H9 (cell line): ENCODE measurements at regions not wholly inside any gene's neighbourhood (a gene's known extent, or its start where the extent isn't known, plus 50 kb on each side); places are given as distances from the start of the nearest gene placed in this dataset.

ENCODE experiments used
- DNase-seq: peaks from one replicate; pipeline ENCODE4 v3.0.0-alpha.2; 2017
- H2AFZ ChIP-seq: one replicate; pipeline ENCODE4 v1.6.1; 2013; ENCODE audit warnings: mild to moderate bottlenecking, low read length, control low read depth, moderate library complexity
- H2AK5ac ChIP-seq: 2 replicates; pipeline ENCODE4 v1.6.1; 2013; ENCODE audit warnings: low read length, control low read depth, mixed read lengths; ENCODE audit not compliant: insufficient read length
- H2BK120ac ChIP-seq: one replicate; pipeline ENCODE4 v1.6.1; 2013; ENCODE audit warnings: low read depth, mild to moderate bottlenecking, low read length, control low read depth, inconsistent platforms; ENCODE audit not compliant: poor library complexity, severe bottlenecking
- H2BK12ac ChIP-seq: 2 replicates; pipeline ENCODE4 v1.6.1; 2013; ENCODE audit warnings: low read length, control low read depth, mixed read lengths, low read depth; ENCODE audit not compliant: insufficient read length
- H2BK15ac ChIP-seq: 2 replicates; pipeline ENCODE4 v1.6.1; 2013; ENCODE audit warnings: low read depth, low read length, control low read depth
- H2BK20ac ChIP-seq: one replicate; pipeline ENCODE4 v1.6.1; 2013; ENCODE audit warnings: low read depth, mild to moderate bottlenecking, low read length, control low read depth, inconsistent platforms; ENCODE audit not compliant: poor library complexity, severe bottlenecking
- H2BK5ac ChIP-seq: 2 replicates; pipeline ENCODE4 v1.6.1; 2013; ENCODE audit warnings: low read length, control low read depth, mixed read lengths; ENCODE audit not compliant: insufficient read length
- H3K14ac ChIP-seq: 2 replicates; pipeline ENCODE4 v1.6.1; 2013; ENCODE audit warnings: low read length, control low read depth; ENCODE audit not compliant: insufficient read depth
- H3K18ac ChIP-seq: 2 replicates; pipeline ENCODE4 v1.6.1; 2013; ENCODE audit warnings: low read depth, mild to moderate bottlenecking, mixed read lengths, low read length, control low read depth; ENCODE audit not compliant: insufficient read length
- H3K23ac ChIP-seq: 2 replicates; pipeline ENCODE4 v1.6.1; 2013; ENCODE audit warnings: low read length, control low read depth, mixed read lengths, low read depth; ENCODE audit not compliant: insufficient read length
- H3K23me2 ChIP-seq: 2 replicates; pipeline ENCODE4 v1.6.1; 2013; ENCODE audit warnings: low read depth, mild to moderate bottlenecking, mixed read lengths, low read length, control low read depth; ENCODE audit not compliant: insufficient read length, poor library complexity, severe bottlenecking
- H3K27ac ChIP-seq: 2 replicates; pipeline ENCODE4 v1.5.1; 2013; ENCODE audit warnings: low read length, control low read depth, mixed read lengths, low read depth; ENCODE audit not compliant: insufficient read length
- H3K27me3 ChIP-seq: 2 replicates; pipeline ENCODE4 v1.6.1; 2013; ENCODE audit warnings: low read length, control low read depth, inconsistent platforms; ENCODE audit not compliant: insufficient read depth
- H3K4ac ChIP-seq: 2 replicates; pipeline ENCODE4 v1.6.1; 2013; ENCODE audit warnings: low read depth, mild to moderate bottlenecking, control low read depth, inconsistent platforms, low read length, moderate library complexity
- H3K4me1 ChIP-seq: 2 replicates; pipeline ENCODE4 v1.6.1; 2013; ENCODE audit warnings: low read length, control low read depth, inconsistent platforms; ENCODE audit not compliant: insufficient read depth
- H3K4me2 ChIP-seq: 2 replicates; pipeline ENCODE4 v1.6.1; 2013; ENCODE audit warnings: low read length, control low read depth, mixed read lengths; ENCODE audit not compliant: insufficient read length, insufficient read depth
- H3K56ac ChIP-seq: 2 replicates; pipeline ENCODE4 v1.6.1; 2013; ENCODE audit warnings: low read depth, mild to moderate bottlenecking, mixed read lengths, low read length, control low read depth; ENCODE audit not compliant: insufficient read length
- H3K79me1 ChIP-seq: 2 replicates; pipeline ENCODE4 v1.6.1; 2013; ENCODE audit warnings: low read depth, mild to moderate bottlenecking, moderate library complexity, low read length, control low read depth, inconsistent platforms; ENCODE audit not compliant: insufficient read depth, poor library complexity, severe bottlenecking
- H3K79me2 ChIP-seq: 2 replicates; pipeline ENCODE4 v1.6.1; 2013; ENCODE audit warnings: low read length, control low read depth, inconsistent platforms; ENCODE audit not compliant: insufficient read depth
- H3K9ac ChIP-seq: 2 replicates; pipeline ENCODE4 v1.6.1; 2013; ENCODE audit warnings: low read length, control low read depth, mixed read lengths; ENCODE audit not compliant: insufficient read length; ENCODE audit errors: extremely low read depth
- H3K9me3 ChIP-seq: one replicate; pipeline ENCODE4 v1.6.1; 2013; ENCODE audit warnings: low read depth, low read length, inconsistent platforms; ENCODE audit not compliant: control insufficient read depth
- H3T11ph ChIP-seq: one replicate; pipeline ENCODE4 v1.6.1; 2013; ENCODE audit warnings: mild to moderate bottlenecking, low read length, control low read depth, inconsistent platforms
- H4K20me1 ChIP-seq: one replicate; pipeline ENCODE4 v1.6.1; 2013; ENCODE audit not compliant: control insufficient read depth, insufficient read length, insufficient read depth
- H4K5ac ChIP-seq: 2 replicates; pipeline ENCODE4 v1.6.1; 2013; ENCODE audit warnings: low read depth, mild to moderate bottlenecking, mixed read lengths, low read length, control low read depth; ENCODE audit not compliant: insufficient read length
- H4K8ac ChIP-seq: replicated peaks from 2 replicates; pipeline ENCODE4 v1.6.1; 2013; ENCODE audit warnings: low read length, control low read depth, mixed read lengths, low read depth; ENCODE audit not compliant: insufficient read length
- H4K91ac ChIP-seq: 2 replicates; pipeline ENCODE4 v1.6.1; 2013; ENCODE audit warnings: low read depth, mild to moderate bottlenecking, moderate library complexity, mixed read lengths, low read length, control low read depth; ENCODE audit not compliant: insufficient read length
- H3K27ac Mint-ChIP-seq, 3 experiments: 2 replicates in 2 of 3; 3 replicates in 1 of 3; pipeline ENCODE4 v1.8.0; 2020 to 2021; ENCODE audit warnings: mixed read lengths in 3 of 3, mild to moderate bottlenecking in 1 of 3, moderate library complexity in 1 of 3
- H3K27me3 Mint-ChIP-seq: 2 replicates; pipeline ENCODE4 v1.8.0; 2021; ENCODE audit warnings: low read depth, mild to moderate bottlenecking, moderate library complexity, mixed read lengths
- H3K36me3 Mint-ChIP-seq, 3 experiments: 2 replicates in 2 of 3; 3 replicates in 1 of 3; pipeline ENCODE4 v1.8.0; 2020 to 2021; ENCODE audit warnings: low read depth in 3 of 3, mixed read lengths in 3 of 3; ENCODE audit not compliant: insufficient read depth in 1 of 3
- H3K4me1 Mint-ChIP-seq, 2 experiments: 2 replicates each; pipeline ENCODE4 v1.8.0; 2020; ENCODE audit warnings: mixed read lengths in 2 of 2
- H3K4me3 Mint-ChIP-seq, 2 experiments: 2 replicates in 1 of 2; 3 replicates in 1 of 2; pipeline ENCODE4 v1.8.0; 2020 to 2021; ENCODE audit warnings: mild to moderate bottlenecking in 2 of 2, mixed read lengths in 2 of 2, moderate library complexity in 1 of 2
- H3K9me3 Mint-ChIP-seq, 2 experiments: 2 replicates in 1 of 2; 3 replicates in 1 of 2; pipeline ENCODE4 v1.8.0; 2020; ENCODE audit warnings: mild to moderate bottlenecking in 2 of 2, mixed read lengths in 2 of 2, moderate library complexity in 1 of 2
- WGBS: extraction: QIAGEN DNeasy Blood & Tissue Kit; methylation state at CpG from one replicate; pipeline ENCODE4 v1.1.7; 2013; ENCODE audit warnings: missing lambda C conversion rate, low lambda C conversion rate, mixed read lengths; ENCODE audit not compliant: insufficient read length; ENCODE audit errors: extremely low coverage; 5-methylcytosine and 5-hydroxymethylcytosine counted together
- TF ChIP-seq, protein P1 (sequence below): fragments of 200-600 bp; sonication (generic); conservative IDR thresholded peaks from 3 replicates; pipeline ENCODE4 v1.8.0; 2021; ENCODE audit warnings: antibody characterized with exemption, mild to moderate bottlenecking

DNA sequence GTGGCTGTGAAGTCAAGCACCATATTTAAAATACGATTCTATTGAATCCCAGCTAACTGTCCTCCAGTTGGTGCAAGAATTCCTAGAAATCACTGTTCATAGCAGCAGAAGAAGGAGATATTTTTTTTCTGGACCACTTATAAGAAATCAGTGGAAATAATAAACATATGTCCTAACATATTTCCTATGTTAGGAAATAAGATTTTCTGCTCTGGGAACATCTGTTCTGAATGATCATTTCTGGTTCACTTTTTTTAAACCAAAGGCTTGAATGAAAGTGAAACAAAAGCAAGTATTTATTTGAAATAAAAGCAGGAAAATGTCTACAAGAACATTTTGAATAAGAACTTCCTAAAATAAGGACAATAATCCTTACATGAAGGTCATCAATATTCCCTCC is 138.9 kb upstream of the RALGAPA2 start:
- Mint-ChIP-seq H3K27ac (no peak overlapping the region), H3K9me3 (peaks cover 3 to 8% of the 10 kb centered on the region in 2 experiments; a peak in 3 of 5 replicates), H3K4me1 (peaks cover 8% of the 10 kb centered on the region in 2 experiments; a peak in 3 of 4 replicates), H3K36me3 (no peaks in the 10 kb centered on the region; a peak in 1 of 7 replicates), H3K27me3 (no peaks in the 10 kb centered on the region; the same call in 1 of the 2 replicates), H3K4me3 (no peak overlapping the region)
- Histone ChIP-seq H2AK5ac (no peak overlapping the region), H4K20me1 (no peaks in the 10 kb centered on the region), H3K9me3 (no peaks in the 10 kb centered on the region), H3K79me2 (no peaks in the 10 kb centered on the region), H3K9ac (no peak overlapping the region), H3K4ac (no peak overlapping the region), H3K27me3 (no peaks in the 10 kb centered on the region), H3K23me2 (no peaks in the 10 kb centered on the region), H3K4me2 (no peak overlapping the region), H3K56ac (no peak overlapping the region), H2BK120ac (no peak overlapping the region), H2BK20ac (no peak overlapping the region), H2BK12ac (no peak overlapping the region), H4K5ac (no peak overlapping the region), H3K27ac (no peak overlapping the region), H3K79me1 (no peaks in the 10 kb centered on the region), H3T11ph (no peak overlapping the region), H3K14ac (no peak overlapping the region), H4K91ac (no peak overlapping the region), H3K23ac (no peak overlapping the region), H3K4me1 (no peaks in the 10 kb centered on the region), H2AFZ (no peak overlapping the region), H2BK5ac (no peak overlapping the region), H4K8ac (no peak overlapping the region), H2BK15ac (no peak overlapping the region), H3K18ac (no peak overlapping the region)
- TF ChIP-seq, protein P1, sequence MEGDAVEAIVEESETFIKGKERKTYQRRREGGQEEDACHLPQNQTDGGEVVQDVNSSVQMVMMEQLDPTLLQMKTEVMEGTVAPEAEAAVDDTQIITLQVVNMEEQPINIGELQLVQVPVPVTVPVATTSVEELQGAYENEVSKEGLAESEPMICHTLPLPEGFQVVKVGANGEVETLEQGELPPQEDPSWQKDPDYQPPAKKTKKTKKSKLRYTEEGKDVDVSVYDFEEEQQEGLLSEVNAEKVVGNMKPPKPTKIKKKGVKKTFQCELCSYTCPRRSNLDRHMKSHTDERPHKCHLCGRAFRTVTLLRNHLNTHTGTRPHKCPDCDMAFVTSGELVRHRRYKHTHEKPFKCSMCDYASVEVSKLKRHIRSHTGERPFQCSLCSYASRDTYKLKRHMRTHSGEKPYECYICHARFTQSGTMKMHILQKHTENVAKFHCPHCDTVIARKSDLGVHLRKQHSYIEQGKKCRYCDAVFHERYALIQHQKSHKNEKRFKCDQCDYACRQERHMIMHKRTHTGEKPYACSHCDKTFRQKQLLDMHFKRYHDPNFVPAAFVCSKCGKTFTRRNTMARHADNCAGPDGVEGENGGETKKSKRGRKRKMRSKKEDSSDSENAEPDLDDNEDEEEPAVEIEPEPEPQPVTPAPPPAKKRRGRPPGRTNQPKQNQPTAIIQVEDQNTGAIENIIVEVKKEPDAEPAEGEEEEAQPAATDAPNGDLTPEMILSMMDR: no peak
- DNase-seq: no peak
- WGBS: no CpG with 5 or more reads among the region's 1 CpG
